ENCODE measurements at regions not wholly inside any gene's neighbourhood (a gene's known extent, or its start where the extent isn't known, plus 50 kb on each side); places are given as distances from the start of the nearest gene placed in this dataset.

DNA sequence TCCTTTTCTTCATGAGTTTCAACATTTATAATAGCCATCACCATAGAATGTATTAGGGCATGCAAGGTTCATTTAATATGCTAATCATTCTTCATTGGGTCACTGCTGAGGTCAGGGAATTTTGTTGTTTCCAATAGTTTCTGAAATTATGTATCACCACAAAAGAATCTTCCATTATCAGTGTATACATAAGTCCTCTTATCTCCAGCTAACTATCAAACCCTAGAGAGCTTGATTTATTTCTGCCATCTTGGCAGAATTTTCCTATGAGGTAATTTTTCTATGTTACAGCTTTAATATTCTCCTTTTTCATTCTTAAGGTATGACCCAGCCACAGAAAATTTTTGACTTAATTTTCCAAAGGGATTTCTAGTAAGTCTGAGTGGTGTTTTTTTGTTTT is 415.0 kb upstream of the SLITRK1 start:
- Mint-ChIP-seq H3K27ac (no peak overlapping the region), H3K27me3 (ENCODE audit: insufficient read depth, low read depth, poor library complexity) (no peaks in the 10 kb centered on the region), H3K36me3 (ENCODE audit: low read depth) (no peaks in the 10 kb centered on the region), H3K4me3 (no peak overlapping the region), H3K9me3 (no peaks in the 10 kb centered on the region), H3K4me1 (peaks cover 3% of the 10 kb centered on the region; the same call in 2 of the 3 replicates)
- no peak for TF ChIP-seq EZH2phosphoT487 (IDR thresholded peaks at IDR 0.05; ENCODE audit: unreplicated experiment)
- no peak for TF ChIP-seq JUNB (IDR thresholded peaks at IDR 0.05; ENCODE audit: unreplicated experiment)
- TF ChIP-seq STAT1 (IDR thresholded peaks at IDR 0.05; ENCODE audit: unreplicated experiment), result no peak
- TF ChIP-seq POLR2AphosphoS5 (IDR thresholded peaks at IDR 0.05; ENCODE audit: low read depth), result no peak
- TF ChIP-seq CREB1 (CRISPR knock-in tag; IDR thresholded peaks at IDR 0.05; ENCODE audit: low read depth), result no peak
- TF ChIP-seq EZH2 (IDR thresholded peaks at IDR 0.05; ENCODE audit: low read depth, unreplicated experiment), result no peak
- no peak for TF ChIP-seq NANOG (IDR thresholded peaks at IDR 0.05; ENCODE audit: borderline replicate concordance)
- TF ChIP-seq ZNF114 (CRISPR knock-in tag; IDR thresholded peaks at IDR 0.05), result no peak
- TF ChIP-seq, protein P1, sequence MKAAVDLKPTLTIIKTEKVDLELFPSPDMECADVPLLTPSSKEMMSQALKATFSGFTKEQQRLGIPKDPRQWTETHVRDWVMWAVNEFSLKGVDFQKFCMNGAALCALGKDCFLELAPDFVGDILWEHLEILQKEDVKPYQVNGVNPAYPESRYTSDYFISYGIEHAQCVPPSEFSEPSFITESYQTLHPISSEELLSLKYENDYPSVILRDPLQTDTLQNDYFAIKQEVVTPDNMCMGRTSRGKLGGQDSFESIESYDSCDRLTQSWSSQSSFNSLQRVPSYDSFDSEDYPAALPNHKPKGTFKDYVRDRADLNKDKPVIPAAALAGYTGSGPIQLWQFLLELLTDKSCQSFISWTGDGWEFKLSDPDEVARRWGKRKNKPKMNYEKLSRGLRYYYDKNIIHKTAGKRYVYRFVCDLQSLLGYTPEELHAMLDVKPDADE (IDR thresholded peaks at IDR 0.05), result no peak
- TF ChIP-seq ZNF331 (CRISPR knock-in tag; IDR thresholded peaks at IDR 0.05; ENCODE audit: low read depth), result no peak
- TF ChIP-seq, protein P2, sequence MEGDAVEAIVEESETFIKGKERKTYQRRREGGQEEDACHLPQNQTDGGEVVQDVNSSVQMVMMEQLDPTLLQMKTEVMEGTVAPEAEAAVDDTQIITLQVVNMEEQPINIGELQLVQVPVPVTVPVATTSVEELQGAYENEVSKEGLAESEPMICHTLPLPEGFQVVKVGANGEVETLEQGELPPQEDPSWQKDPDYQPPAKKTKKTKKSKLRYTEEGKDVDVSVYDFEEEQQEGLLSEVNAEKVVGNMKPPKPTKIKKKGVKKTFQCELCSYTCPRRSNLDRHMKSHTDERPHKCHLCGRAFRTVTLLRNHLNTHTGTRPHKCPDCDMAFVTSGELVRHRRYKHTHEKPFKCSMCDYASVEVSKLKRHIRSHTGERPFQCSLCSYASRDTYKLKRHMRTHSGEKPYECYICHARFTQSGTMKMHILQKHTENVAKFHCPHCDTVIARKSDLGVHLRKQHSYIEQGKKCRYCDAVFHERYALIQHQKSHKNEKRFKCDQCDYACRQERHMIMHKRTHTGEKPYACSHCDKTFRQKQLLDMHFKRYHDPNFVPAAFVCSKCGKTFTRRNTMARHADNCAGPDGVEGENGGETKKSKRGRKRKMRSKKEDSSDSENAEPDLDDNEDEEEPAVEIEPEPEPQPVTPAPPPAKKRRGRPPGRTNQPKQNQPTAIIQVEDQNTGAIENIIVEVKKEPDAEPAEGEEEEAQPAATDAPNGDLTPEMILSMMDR (conservative IDR thresholded peaks at IDR 0.05; ENCODE audit: low read depth in 2 of 2), result no peak
- TF ChIP-seq, protein P3, sequence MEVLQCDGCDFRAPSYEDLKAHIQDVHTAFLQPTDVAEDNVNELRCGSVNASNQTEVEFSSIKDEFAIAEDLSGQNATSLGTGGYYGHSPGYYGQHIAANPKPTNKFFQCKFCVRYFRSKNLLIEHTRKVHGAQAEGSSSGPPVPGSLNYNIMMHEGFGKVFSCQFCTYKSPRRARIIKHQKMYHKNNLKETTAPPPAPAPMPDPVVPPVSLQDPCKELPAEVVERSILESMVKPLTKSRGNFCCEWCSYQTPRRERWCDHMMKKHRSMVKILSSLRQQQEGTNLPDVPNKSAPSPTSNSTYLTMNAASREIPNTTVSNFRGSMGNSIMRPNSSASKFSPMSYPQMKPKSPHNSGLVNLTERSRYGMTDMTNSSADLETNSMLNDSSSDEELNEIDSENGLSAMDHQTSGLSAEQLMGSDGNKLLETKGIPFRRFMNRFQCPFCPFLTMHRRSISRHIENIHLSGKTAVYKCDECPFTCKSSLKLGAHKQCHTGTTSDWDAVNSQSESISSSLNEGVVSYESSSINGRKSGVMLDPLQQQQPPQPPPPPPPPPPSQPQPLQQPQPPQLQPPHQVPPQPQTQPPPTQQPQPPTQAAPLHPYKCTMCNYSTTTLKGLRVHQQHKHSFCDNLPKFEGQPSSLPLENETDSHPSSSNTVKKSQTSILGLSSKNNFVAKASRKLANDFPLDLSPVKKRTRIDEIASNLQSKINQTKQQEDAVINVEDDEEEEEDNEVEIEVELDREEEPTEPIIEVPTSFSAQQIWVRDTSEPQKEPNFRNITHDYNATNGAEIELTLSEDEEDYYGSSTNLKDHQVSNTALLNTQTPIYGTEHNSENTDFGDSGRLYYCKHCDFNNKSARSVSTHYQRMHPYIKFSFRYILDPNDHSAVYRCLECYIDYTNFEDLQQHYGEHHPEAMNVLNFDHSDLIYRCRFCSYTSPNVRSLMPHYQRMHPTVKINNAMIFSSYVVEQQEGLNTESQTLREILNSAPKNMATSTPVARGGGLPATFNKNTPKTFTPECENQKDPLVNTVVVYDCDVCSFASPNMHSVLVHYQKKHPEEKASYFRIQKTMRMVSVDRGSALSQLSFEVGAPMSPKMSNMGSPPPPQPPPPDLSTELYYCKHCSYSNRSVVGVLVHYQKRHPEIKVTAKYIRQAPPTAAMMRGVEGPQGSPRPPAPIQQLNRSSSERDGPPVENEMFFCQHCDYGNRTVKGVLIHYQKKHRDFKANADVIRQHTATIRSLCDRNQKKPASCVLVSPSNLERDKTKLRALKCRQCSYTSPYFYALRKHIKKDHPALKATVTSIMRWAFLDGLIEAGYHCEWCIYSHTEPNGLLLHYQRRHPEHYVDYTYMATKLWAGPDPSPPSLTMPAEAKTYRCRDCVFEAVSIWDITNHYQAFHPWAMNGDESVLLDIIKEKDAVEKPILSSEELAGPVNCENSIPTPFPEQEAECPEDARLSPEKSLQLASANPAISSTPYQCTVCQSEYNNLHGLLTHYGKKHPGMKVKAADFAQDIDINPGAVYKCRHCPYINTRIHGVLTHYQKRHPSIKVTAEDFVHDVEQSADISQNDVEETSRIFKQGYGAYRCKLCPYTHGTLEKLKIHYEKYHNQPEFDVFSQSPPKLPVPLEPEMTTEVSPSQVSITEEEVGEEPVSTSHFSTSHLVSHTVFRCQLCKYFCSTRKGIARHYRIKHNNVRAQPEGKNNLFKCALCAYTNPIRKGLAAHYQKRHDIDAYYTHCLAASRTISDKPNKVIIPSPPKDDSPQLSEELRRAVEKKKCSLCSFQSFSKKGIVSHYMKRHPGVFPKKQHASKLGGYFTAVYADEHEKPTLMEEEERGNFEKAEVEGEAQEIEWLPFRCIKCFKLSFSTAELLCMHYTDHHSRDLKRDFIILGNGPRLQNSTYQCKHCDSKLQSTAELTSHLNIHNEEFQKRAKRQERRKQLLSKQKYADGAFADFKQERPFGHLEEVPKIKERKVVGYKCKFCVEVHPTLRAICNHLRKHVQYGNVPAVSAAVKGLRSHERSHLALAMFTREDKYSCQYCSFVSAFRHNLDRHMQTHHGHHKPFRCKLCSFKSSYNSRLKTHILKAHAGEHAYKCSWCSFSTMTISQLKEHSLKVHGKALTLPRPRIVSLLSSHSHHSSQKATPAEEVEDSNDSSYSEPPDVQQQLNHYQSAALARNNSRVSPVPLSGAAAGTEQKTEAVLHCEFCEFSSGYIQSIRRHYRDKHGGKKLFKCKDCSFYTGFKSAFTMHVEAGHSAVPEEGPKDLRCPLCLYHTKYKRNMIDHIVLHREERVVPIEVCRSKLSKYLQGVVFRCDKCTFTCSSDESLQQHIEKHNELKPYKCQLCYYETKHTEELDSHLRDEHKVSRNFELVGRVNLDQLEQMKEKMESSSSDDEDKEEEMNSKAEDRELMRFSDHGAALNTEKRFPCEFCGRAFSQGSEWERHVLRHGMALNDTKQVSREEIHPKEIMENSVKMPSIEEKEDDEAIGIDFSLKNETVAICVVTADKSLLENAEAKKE (CRISPR knock-in tag; IDR thresholded peaks at IDR 0.05), result no peak
- TF ChIP-seq, protein P4, sequence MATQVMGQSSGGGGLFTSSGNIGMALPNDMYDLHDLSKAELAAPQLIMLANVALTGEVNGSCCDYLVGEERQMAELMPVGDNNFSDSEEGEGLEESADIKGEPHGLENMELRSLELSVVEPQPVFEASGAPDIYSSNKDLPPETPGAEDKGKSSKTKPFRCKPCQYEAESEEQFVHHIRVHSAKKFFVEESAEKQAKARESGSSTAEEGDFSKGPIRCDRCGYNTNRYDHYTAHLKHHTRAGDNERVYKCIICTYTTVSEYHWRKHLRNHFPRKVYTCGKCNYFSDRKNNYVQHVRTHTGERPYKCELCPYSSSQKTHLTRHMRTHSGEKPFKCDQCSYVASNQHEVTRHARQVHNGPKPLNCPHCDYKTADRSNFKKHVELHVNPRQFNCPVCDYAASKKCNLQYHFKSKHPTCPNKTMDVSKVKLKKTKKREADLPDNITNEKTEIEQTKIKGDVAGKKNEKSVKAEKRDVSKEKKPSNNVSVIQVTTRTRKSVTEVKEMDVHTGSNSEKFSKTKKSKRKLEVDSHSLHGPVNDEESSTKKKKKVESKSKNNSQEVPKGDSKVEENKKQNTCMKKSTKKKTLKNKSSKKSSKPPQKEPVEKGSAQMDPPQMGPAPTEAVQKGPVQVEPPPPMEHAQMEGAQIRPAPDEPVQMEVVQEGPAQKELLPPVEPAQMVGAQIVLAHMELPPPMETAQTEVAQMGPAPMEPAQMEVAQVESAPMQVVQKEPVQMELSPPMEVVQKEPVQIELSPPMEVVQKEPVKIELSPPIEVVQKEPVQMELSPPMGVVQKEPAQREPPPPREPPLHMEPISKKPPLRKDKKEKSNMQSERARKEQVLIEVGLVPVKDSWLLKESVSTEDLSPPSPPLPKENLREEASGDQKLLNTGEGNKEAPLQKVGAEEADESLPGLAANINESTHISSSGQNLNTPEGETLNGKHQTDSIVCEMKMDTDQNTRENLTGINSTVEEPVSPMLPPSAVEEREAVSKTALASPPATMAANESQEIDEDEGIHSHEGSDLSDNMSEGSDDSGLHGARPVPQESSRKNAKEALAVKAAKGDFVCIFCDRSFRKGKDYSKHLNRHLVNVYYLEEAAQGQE (IDR thresholded peaks at IDR 0.05; ENCODE audit: unreplicated experiment), result no peak
- H3K9me2 ChIP-seq (ENCODE audit: insufficient read depth), result no peaks in the 10 kb centered on the region
- no peak overlapping the region for H3K4me3 ChIP-seq
- no peaks in the 10 kb centered on the region for H3F3A ChIP-seq (replicated peaks; ENCODE audit: low read depth)
- no peak for DNase-seq (ENCODE audit: low spot score)
- H2AFZ ChIP-seq, result no peak overlapping the region
- H3K27ac ChIP-seq (ENCODE audit: low read depth), result no peak overlapping the region
- H3K79me2 ChIP-seq (replicated peaks; ENCODE audit: insufficient read depth), result no peaks in the 10 kb centered on the region
- H3K4me1 ChIP-seq (ENCODE audit: insufficient read depth), result 0 out of 2 replicates have a peak, but pooled peaks cover 3% of the 10 kb centered on the region
- H4K20me1 ChIP-seq (replicated peaks; ENCODE audit: insufficient read depth), result no peaks in the 10 kb centered on the region
- H3K27me3 ChIP-seq (ENCODE audit: insufficient read depth), result no peaks in the 10 kb centered on the region
- no peaks in the 10 kb centered on the region; the same call in 1 of the 2 replicates for H3K36me3 ChIP-seq (ENCODE audit: insufficient read depth)
- H3K4me2 ChIP-seq, result no peak overlapping the region
- no peak for ATAC-seq
